Lower lobe of right lung (tissue), 2 donors: ENCODE measurements at regions not wholly inside any gene's neighbourhood (a gene's known extent, or its start where the extent isn't known, plus 50 kb on each side); places are given as distances from the start of the nearest gene placed in this dataset.
A peak's percentile ranks its signal among the peaks of the same experiment; 100 is the strongest.

ENCODE experiments used
- ATAC-seq, 2 donors: fragments of 200-7000 bp; cut with Tn5 transposase; one replicate each; pipeline ENCODE4 v1.9.1; 2020 to 2022; ENCODE audit warnings: mild to moderate bottlenecking in 2 of 2, moderate library complexity in 2 of 2
- DNase-seq: peaks from one replicate; pipeline ENCODE4 v3.0.0-alpha.2; 2020
- H3K27ac ChIP-seq: fragments of 200-600 bp; one replicate; pipeline ENCODE4 v1.8.0; 2022
- H3K27me3 ChIP-seq: fragments of 200-600 bp; one replicate; pipeline ENCODE4 v1.8.0; 2022; ENCODE audit warnings: low read depth
- H3K36me3 ChIP-seq: fragments of 200-600 bp; one replicate; pipeline ENCODE4 v1.8.0; 2022; ENCODE audit warnings: mild to moderate bottlenecking
- H3K4me1 ChIP-seq: fragments of 200-600 bp; one replicate; pipeline ENCODE4 v1.8.0; 2022
- H3K4me3 ChIP-seq: fragments of 200-600 bp; one replicate; pipeline ENCODE4 v1.8.0; 2022; ENCODE audit warnings: mild to moderate bottlenecking
- H3K9me3 ChIP-seq: fragments of 200-600 bp; one replicate; pipeline ENCODE4 v1.8.0; 2022
- CTCF ChIP-seq: fragments of 200-600 bp; IDR thresholded peaks from one replicate; pipeline ENCODE4 v1.8.0; 2022; ENCODE audit warnings: antibody characterized with exemption, mild to moderate bottlenecking
- intact Hi-C: fragments of 100-400 bp; cut with DNase I; formaldehyde crosslinking; loops from one replicate; pipeline ENCODE4 v1.11.0; 2022
- donor health status: DM: no; HTN: yes; CAD: no; lungs with severe emphysema.

- peak; percentile 65 for TF ChIP-seq CTCF
- no peaks in the 10 kb centered on the region for H3K9me3 ChIP-seq
- DNase-seq (no peak), ATAC-seq (peak; percentile 48 to 60)
- H3K36me3 ChIP-seq = no peaks in the 10 kb centered on the region
- no peaks in the 10 kb centered on the region for H3K27me3 ChIP-seq
- no peaks in the 10 kb centered on the region for H3K4me1 ChIP-seq
- no peak overlapping the region for H3K27ac ChIP-seq
- intact Hi-C loops = no loop called here
- no peak overlapping the region for H3K4me3 ChIP-seq
These were observed 76.2 kb upstream of the PTPN3 start for GRCh38 chr9:109574061-109574882.

GRCh38 chr9:109576762-109577161 is 78.7 kb upstream of the PTPN3 start:
- no peak for TF ChIP-seq CTCF
- Histone ChIP-seq H3K4me1 (no peaks in the 10 kb centered on the region), H3K36me3 (no peaks in the 10 kb centered on the region), H3K27me3 (no peaks in the 10 kb centered on the region), H3K27ac (no peak overlapping the region), H3K9me3 (no peaks in the 10 kb centered on the region), H3K4me3 (no peak overlapping the region)
- intact Hi-C loops = no loop called here
- ATAC-seq = no peak
- DNase-seq = no peak

GRCh38 chr9:109579191-109579948 is 81.3 kb upstream of the PTPN3 start:
- no peaks in the 10 kb centered on the region for H3K4me1 ChIP-seq
- no peak overlapping the region for H3K4me3 ChIP-seq
- H3K27me3 ChIP-seq = no peaks in the 10 kb centered on the region
- DNase-seq = no peak
- H3K27ac ChIP-seq = no peak overlapping the region
- H3K36me3 ChIP-seq = no peaks in the 10 kb centered on the region
- intact Hi-C loops = no loop called here
- no peak for TF ChIP-seq CTCF
- H3K9me3 ChIP-seq = no peaks in the 10 kb centered on the region
- ATAC-seq = peak in 1 of 2 donors; percentile 19

- no peak overlapping the region for H3K27ac ChIP-seq
- no peak for TF ChIP-seq CTCF
- no peak overlapping the region for H3K4me3 ChIP-seq
- DNase-seq (no peak), ATAC-seq (no peak)
- no peaks in the 10 kb centered on the region for H3K4me1 ChIP-seq
- intact Hi-C loops = no loop called here
- no peaks in the 10 kb centered on the region for H3K9me3 ChIP-seq
- H3K36me3 ChIP-seq = no peaks in the 10 kb centered on the region
- no peaks in the 10 kb centered on the region for H3K27me3 ChIP-seq
These were observed 84.3 kb upstream of the PTPN3 start for GRCh38 chr9:109582386-109582785.

GRCh38 chr9:109584205-109584604 is 86.1 kb upstream of the PTPN3 start:
- H3K27me3 ChIP-seq = no peaks in the 10 kb centered on the region
- intact Hi-C loops = no loop called here

More at GRCh38 chr9:109584205-109584604, 86.1 kb upstream of the PTPN3 start:
- H3K27ac ChIP-seq = no peak overlapping the region
- H3K4me1 ChIP-seq = no peaks in the 10 kb centered on the region
- no peak overlapping the region for H3K4me3 ChIP-seq
- no peaks in the 10 kb centered on the region for H3K36me3 ChIP-seq
- ATAC-seq = no peak
- H3K9me3 ChIP-seq = no peaks in the 10 kb centered on the region
- no peak for DNase-seq
- no peak for TF ChIP-seq CTCF
